Tongue (tissue), 1 donor: ENCODE measurements at regions not wholly inside any gene's neighbourhood (a gene's known extent, or its start where the extent isn't known, plus 50 kb on each side); places are given as distances from the start of the nearest gene placed in this dataset.
A peak's percentile ranks its signal among the peaks of the same experiment; 100 is the strongest.
"Not testable (repeated sequence)": the region's sequence is repeated elsewhere in the genome, so short reads cannot be mapped to it uniquely, and the experiment has no call there.

Experiments used
- DNase-seq: peaks from one replicate; pipeline ENCODE4 v3.0.0-alpha.2; 2015

DNA sequence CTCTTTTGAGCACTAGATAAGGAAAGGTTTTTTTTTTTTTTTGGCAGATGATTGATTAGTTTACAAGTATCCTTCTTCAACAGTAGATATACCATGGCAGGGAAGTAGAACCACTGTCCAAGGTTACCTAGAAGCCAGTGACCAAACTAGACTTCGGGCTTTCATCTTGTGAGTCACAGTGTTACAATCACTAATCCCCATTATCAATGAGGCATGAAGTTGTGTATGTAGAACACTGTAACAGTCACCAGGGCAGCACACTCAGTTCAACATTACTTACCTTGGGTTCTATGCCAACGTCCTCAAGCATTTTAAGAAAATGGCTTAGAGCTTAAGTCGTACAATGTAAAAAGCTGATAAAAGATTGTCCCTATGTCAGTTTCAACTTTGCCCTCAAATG is 430.9 kb downstream of the ETS1 start:
- DNase-seq = no peak

DNA sequence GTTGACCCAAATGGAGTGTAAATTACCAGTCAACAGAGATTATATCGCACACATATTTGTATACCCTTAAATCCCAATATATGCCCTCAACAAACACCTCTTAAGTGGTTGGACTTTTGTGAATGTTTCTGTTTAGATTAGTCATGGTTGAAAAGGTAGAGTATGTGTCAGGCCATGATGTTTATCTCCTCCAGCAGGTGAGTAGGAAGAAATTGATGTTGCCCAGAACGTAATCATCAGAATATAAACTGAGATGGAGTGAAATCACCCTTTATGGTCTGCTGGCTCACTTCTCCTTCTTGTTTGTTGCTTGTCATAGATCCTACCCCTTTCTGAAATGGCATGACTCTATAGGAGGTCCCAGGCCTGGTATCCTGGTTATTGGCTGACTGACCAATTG is 431.8 kb downstream of the ETS1 start:
- DNase-seq = no peak

DNA sequence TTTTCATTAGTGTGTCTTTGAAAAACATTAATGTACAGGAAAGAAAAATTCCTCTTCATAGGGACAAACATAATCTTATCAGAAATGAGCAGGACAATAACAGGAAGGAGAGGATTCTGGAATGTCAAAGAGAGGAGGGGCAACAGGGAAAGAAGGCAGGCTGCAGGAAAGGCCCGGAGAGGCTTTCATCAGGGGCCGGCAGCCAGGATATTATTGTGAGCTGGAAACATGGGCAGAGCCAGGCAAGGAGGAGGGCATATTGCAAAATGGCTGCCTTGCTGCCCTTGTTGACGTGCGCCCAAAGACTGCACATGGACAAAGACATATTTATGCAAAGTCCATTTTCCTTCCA is 433.7 kb downstream of the ETS1 start:
- DNase-seq = no peak

DNA sequence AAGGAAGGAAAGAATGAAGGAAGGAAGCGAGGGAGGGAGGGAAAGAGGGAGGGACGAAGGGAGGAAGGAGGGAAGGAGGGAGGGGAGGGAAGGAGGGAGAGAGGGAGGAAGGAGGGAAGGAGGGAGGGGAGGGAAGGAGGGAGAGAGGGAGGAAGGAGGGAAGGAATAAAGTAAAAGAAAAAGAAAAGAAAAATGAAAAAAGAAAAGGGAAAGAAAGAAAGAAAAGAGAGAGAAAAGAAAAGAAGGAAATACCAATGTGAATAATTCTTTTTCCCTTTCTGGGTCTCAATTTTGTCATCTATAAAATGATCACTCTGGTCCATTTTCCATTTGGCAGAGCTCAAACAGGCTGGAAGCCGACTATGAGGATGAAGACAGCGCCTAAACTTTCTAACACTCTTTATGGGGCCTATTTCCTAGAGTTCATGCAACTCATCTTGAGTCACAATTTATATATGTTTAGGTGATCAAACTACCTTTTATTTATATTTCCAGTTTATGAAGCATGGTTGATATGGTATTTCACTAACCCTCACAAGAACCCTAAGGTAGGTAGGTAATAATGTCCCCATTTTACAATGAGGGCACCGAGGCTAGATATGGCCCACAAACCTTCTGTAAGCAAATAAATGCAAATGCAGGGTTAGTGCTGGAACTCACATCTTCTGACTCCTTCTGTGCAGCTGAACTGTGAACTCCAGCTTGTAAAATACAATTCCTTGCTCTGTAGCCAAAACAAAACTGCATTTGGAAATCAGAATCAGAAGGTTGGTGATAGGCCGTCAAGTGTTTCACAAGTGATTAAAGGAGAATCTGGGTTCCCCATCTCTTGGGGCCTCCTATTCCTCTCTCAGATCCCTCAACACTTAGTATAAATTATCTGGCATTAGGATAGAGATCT is 434.3 kb downstream of the ETS1 start:
- DNase-seq = no peak

DNA sequence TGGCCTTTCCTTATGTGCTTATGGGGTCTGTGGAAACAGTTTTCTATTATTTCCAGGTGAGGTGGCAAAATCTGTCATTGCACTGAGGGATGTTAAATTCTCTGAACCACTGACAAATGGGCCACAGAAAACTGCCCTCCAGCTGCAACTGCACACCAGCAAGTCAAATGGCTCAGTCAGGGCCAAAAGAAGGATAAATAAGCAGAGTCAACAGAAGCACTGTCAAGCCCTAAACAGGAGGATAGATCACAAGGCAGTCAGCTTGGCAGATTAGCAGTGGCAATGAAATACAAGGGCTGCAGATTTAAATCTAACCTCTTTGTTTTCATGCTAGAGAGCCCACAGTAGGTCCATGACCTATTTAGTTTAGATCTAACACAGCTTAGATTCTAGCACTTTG is 435.6 kb downstream of the ETS1 start:
- DNase-seq = no peak

GRCh38 chr11:128151338-128151737 is 436.0 kb downstream of the ETS1 start:
- no peak for DNase-seq

- DNase-seq = no peak
These were observed 439.1 kb downstream of the ETS1 start for GRCh38 chr11:128148208-128148607.

GRCh38 chr11:128146926-128147605 is 440.3 kb downstream of the ETS1 start:
- DNase-seq = peak; percentile 13

GRCh38 chr11:128140293-128140692 is 447.1 kb downstream of the ETS1 start:
- not testable (repeated sequence) for DNase-seq

DNA sequence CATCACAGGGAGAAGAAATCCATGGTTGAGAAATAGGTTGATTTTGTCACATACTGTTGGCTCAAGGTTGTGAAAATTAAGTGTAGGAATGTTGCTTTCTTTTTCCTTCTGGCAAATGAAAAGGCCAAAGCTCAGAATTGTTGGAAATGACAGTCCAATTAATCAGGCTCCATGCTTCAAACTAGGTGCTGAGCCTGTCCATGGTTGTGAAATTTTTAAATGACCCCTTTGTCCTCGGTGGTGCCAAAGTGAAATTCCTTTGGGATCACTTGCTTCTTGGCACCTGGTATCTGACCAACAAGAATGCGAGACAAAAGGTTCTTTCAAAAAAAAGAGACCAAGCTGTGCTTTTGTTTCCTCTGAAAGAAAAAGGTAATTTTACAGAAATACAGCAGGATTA is 451.9 kb downstream of the ETS1 start:
- peak; percentile 33 for DNase-seq

GRCh38 chr11:128133501-128133900 is 453.9 kb downstream of the ETS1 start:
- DNase-seq = peak; percentile 62

GRCh38 chr11:128130052-128130451 is 457.3 kb downstream of the ETS1 start:
- DNase-seq = no peak

DNA sequence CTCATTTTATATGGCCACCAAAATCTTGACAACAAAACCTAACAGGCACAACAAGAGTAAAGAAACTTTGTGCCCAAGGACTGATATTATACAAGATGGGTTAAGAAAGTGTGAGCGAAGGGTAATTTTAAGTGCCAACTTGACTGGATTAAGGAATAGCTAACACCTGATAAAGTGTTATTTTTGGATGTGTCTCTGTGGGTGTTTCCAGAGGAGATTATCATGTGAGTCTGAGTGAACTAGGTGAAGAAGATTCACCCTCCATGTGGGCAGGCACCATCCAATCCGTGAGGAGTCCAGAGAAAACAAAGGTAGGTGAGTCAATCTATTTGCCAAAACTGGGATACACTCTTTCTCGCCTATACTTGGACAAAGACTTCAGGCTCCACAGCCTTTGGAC is 461.6 kb downstream of the ETS1 start:
- DNase-seq = no peak

DNA sequence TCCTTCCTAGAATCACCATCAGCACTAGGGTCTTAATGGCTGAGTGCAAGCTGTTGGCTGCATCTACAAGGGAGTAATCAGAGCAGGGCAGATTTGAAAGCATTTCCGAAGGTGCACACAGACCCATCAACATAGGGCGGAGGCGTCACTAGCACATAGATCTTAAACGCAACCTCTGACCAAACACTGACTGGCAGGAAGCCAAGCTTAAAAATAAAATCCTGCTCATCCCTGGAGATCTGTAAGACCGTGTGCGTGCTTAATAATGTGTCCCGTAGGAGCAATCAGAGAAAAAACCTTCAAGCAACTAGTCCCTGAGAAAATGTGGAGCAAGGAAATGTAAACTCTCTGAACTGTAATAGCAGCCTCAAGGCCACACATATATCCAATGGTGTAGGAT is 470.5 kb downstream of the ETS1 start:
- peak; percentile 20 for DNase-seq

DNA sequence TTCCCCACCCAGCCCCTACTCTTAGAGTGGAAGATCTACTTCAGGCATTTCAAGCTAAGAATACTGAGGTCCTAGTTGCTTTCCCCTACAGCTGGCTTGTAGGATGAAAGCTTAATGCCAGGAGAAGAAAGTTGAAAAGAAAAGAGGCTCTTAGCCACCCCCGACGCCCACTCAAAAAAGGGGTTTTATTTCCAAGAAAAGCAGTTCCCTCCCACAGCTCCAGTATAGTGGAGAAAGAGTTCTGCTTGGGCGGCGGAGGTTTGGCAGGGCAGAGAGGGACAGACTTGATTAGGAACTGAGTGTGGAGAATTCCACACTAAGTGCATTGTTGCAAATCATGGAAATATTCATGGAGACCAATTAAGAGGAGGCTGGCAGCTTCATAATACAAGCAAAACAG is 470.9 kb downstream of the ETS1 start:
- DNase-seq = no peak

GRCh38 chr11:128105950-128106349 is 481.4 kb downstream of the ETS1 start:
- DNase-seq = no peak

DNA sequence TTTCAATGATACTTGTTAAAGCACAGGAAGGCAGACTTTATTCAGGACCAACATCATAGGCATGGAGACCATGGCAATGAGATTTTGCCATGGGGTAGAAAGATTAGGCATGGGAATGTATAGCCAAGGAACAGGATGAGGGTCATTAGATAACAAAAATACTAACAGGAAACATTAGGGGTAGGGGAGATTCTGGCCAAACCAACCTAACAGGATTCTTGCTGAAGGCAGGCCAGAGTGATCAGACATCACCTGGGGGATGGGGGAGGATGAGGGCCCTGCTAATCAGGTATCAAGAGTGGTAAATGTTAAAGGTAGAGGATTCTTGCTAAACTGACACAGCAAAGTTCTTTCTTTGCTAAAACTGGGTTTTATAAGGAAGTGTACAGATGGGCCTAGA is 481.8 kb downstream of the ETS1 start:
- DNase-seq = no peak

GRCh38 chr11:128103278-128103873 is 484.0 kb downstream of the ETS1 start:
- no peak for DNase-seq

DNA sequence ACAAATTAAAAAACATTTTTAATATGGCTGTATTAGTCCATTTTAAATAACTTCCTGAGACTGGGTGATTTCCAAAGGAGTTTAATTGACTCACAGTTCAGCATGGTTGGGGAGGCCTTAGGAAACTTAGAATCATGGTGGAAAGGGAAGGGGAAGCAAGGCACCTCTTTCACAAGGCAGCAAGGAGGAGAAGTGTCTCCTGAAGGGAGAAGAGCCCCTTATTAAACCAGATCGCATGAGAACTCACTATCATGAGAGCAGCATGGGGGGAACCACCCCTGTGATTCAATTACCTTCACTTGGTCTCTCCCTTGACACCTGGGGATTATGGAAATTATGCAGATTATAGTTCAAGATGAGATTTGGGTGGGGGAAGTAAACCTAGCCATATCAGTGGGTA is 488.6 kb downstream of the ETS1 start:
- no peak for DNase-seq

- no peak for DNase-seq
These were observed 491.8 kb downstream of the ETS1 start for GRCh38 chr11:128095466-128095981.

DNA sequence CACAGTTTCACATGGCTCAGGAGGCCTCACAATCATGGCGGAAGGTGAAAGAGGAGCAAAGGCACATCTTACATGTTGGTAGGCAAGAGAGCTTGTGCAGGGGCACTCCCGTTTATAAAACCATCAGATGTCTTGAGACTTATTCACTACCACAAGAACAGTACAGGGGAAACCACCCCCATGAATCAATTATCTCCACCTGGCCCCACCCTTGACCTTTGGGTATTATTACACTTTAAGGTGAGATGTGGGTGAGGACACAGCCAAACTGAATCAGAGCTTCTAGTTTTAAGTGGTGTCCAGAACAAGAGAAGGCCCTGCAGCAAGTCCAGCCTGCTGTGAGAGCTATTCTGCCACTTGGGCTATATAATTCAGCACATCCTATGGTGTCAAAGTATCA is 493.7 kb downstream of the ETS1 start:
- DNase-seq = no peak

GRCh38 chr11:128089962-128090361 is 497.4 kb downstream of the ETS1 start:
- DNase-seq = no peak

DNA sequence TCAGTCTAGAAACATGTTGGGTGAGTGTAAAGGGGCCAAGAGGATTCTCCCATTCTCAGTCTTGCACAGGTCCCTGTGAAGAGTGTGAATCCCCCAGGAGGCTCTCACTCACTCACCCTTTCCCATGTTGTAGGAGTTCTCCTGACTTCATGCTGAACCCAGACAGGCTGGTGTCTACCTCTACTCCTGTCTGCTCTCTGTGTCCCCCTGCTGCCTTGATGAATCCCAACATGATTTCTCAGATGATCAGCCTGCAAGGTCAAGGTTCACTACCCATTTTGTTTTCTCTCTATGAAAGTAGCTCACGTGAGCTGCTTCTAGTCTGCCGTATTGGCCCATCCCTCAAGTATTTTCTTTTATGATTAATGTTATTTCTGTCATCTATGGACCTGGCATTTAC is 500.6 kb downstream of the ETS1 start:
- DNase-seq = no peak
